Renal cortical epithelial cell (primary cell): ENCODE measurements at regions not wholly inside any gene's neighbourhood (a gene's known extent, or its start where the extent isn't known, plus 50 kb on each side); places are given as distances from the start of the nearest gene placed in this dataset.
"Not testable (repeated sequence)": the region's sequence is repeated elsewhere in the genome, so short reads cannot be mapped to it uniquely, and the experiment has no call there.

Experiments used
- DNase-seq: peaks from one replicate; pipeline ENCODE4 v3.0.0-alpha.2; 2011; ENCODE audit warnings: low read depth

- no peak for DNase-seq
Observed at GRCh38 chr21:31531967-31532366, 127.5 kb upstream of the SOD1 start.

- peak; percentile 17 for DNase-seq
Observed at GRCh38 chr21:31530897-31531705, 128.4 kb upstream of the SOD1 start.

GRCh38 chr21:31530364-31530763 lies 129.1 kb upstream of the SOD1 start:
- DNase-seq: no peak

- no peak for DNase-seq
Observed at GRCh38 chr21:31529406-31529805, 130.1 kb upstream of the SOD1 start.

- no peak for DNase-seq
Observed at GRCh38 chr21:31526040-31526439, 133.5 kb upstream of the SOD1 start.

- DNase-seq: no peak
Observed at GRCh38 chr21:31524140-31524539, 135.4 kb upstream of the SOD1 start.

- no peak for DNase-seq
Observed at GRCh38 chr21:31521515-31521914, 138.0 kb upstream of the SOD1 start.

- DNase-seq: no peak
Observed at GRCh38 chr21:31520561-31521098, 138.9 kb upstream of the SOD1 start.

GRCh38 chr21:31518580-31518979 lies 140.9 kb upstream of the SOD1 start:
- no peak for DNase-seq

- DNase-seq: no peak
Observed at GRCh38 chr21:31517664-31518414, 141.7 kb upstream of the SOD1 start.

- DNase-seq: no peak
Observed at GRCh38 chr21:31515253-31515652, 144.2 kb upstream of the SOD1 start.

GRCh38 chr21:31514598-31514997 lies 144.9 kb upstream of the SOD1 start:
- DNase-seq: no peak

GRCh38 chr21:31513541-31513940 lies 146.0 kb upstream of the SOD1 start:
- not testable (repeated sequence) for DNase-seq

- DNase-seq: not testable (repeated sequence)
Observed at GRCh38 chr21:31511999-31512398, 147.5 kb upstream of the SOD1 start.

- no peak for DNase-seq
Observed at GRCh38 chr21:31511258-31511657, 148.2 kb upstream of the SOD1 start.

GRCh38 chr21:31509194-31510017 lies 150.1 kb upstream of the SOD1 start:
- no peak for DNase-seq

GRCh38 chr21:31505975-31506374 lies 153.5 kb upstream of the SOD1 start:
- no peak for DNase-seq

GRCh38 chr21:31503939-31504338 lies 155.6 kb upstream of the SOD1 start:
- DNase-seq: no peak

GRCh38 chr21:31503467-31503866 lies 156.0 kb upstream of the SOD1 start:
- no peak for DNase-seq

GRCh38 chr21:31502537-31503143 lies 156.9 kb upstream of the SOD1 start:
- DNase-seq: no peak

- peak; percentile 33 for DNase-seq
Observed at GRCh38 chr21:31501926-31502325, 157.6 kb upstream of the SOD1 start.

- DNase-seq: no peak
Observed at GRCh38 chr21:31500982-31501381, 156.9 kb upstream of the TIAM1 start.
